ENCODE measurements at regions not wholly inside any gene's neighbourhood (a gene's known extent, or its start where the extent isn't known, plus 50 kb on each side); places are given as distances from the start of the nearest gene placed in this dataset.

DNA sequence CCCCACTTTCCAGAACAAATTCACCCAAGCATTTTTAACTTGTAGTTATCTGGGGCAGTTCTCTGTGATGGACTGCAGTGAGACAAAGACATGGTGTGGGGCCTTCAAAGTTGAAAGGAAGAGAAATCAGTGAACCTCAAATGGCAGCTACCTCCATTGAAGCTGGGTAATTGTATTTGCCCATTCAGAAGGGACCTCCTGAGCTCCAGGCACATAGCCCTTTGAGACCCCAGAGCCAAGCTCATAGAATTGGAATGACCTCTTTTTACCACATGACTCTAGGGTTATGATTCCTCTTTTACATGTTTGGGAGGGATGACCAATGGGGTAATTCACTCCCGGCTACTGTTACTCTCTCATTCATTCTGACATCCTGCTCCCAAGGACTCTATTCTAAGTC is 368.4 kb upstream of the ITGA1 start:
- DNase-seq, result no peak

DNA sequence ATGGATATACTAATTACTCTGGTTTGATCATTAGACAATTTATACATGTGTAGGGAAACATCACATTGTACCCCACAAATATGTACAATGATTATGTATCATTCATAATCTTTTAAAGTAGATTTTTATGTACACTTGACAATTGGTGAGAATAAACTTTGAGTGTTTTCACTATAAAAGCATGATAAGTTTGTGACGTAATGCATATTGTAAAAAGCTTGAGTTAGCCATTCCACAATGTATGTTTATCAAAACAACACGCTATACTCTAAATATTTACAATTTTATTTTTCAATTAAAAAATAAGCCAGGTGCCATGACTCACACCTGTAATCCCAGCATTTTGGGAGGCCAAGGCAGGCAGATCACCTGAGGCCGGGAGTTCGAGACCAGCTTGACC is 360.1 kb upstream of the ITGA1 start:
- DNase-seq, result no peak

DNA sequence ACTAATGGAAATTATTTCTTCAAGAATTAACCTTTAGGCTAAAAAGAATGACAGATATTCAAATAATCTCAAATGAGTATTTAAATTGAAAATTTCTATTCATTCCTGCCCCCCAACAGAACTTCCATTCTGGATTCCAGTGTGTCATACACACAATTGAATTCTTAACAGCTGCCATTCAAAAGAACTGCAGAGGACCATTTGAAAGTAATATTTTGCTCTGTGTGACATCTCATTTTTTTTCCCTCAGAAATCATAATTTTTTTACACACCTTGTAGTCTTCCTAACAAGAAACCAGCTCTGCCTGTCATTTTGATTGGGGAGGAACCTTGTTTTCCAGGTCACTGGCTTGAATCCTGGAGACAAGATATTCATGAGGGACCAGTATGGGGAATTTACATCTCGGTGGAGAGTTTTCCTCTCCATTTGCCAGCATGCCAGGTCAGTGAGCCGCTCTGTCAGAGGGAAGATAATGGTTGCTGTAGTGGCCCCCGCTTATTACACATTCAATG is 358.7 kb upstream of the ITGA1 start:
- no peak for DNase-seq

DNA sequence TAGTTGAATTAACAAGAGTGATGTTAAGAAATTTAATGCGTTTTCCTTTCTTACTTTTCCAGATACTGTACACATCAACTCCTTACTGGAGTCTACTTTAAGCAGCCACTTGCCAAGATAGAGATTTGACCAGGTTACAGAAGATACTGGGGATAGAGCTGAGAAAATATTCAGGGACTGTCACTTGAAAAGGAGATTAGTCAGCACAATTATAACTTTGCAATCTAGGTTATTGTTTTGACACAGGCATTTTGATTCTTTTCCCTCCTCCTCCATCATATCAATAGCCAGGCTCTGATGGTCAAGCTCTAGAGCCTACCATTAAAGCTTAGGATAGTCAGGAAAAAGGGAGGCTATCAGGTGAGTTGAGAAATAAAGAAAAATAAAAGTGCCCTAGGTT is 345.9 kb upstream of the ITGA1 start:
- no peak for DNase-seq

DNA sequence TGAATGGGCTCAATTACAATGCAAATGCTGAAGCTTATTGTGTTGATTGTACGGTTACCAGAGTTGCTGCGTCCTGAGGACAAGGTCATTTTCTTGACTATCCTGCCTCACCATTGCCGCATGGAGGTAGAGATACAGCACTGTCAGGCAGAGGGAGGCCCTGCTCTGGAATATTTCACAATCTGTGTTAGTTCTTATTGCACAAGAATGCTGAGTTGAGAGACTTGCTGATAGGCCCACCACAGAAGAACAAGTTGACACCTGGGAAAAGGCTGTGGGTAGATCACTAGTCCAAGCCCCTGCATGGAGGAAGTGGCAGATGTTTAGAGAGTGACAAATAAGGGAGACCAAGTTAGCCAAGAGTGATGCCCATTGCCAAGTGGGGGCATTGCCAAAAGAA is 344.5 kb upstream of the ITGA1 start:
- no peak for DNase-seq

DNA sequence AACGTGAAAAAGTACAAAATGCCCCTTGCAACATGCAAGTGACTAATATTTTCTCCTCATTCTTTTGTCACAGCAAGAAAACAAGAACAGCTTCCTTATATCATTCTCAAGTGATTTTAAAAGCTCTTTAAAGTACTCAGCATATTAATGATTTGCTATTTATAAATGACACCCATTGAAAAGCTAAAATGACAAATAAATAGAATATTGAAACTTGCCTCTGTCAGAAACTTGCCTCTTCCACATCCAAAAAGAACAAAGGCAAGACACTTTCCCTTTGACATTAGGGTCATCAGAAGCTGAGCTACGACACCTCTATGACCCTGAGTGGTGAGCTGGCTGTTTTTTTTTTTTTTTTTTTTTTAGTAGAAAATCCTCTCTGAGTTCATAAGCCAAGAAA is 339.6 kb upstream of the ITGA1 start:
- DNase-seq, result no peak

DNA sequence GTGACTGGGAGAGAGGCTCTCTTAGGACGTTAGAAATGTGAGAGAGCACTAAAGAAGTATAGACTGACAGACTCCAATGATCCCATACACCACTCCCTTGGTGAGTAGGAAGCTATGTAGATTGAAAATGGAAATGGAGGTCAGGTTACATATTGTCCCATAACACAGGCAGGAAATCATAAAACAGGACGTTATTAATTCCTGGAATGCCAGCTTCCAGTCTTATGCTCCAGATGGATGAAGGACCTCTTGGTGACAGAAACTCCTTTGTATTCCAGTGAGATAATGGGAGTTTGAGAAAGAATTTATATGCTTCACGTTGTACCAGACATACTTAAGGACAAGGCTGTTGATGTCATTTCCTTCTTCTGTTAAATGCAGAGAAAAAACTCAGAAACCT is 338.2 kb upstream of the ITGA1 start:
- DNase-seq, result no peak

DNA sequence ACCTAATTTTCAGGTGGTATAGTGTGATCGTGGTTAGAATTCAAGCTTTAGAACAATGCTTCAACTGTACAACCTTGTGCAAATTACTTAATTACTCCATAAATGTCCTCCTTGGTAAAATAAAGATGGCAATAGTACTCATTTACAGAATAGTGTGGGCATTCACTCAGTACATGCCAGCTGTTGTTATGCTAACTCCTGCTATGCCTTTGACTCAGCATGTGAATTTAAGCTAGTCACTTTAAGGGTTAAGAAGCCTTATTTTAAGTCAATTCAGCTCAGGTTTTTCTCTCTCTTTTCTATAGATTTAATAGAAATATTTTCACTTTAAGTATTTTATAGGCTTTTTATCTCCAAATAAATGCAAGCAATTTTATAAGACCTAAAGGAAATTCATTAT is 335.6 kb upstream of the ITGA1 start:
- no peak for DNase-seq

DNA sequence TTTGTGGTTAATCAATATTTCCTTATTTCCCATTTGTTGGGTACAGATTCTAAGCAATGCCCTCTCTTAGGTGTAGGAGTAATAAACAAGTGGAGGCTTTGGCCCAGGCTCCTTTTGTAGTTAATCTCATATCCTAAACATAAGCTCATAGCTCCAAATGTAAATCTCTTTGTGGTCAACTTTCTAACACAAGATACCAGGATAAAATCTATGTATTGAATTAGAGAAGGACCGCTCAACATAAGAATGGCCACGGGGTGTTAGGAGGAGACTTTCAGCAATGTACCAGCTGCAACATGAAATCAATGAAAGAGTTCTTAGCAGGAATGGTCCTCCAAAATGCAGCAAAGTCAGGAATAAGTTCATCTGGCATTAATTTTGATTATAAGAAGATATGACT is 334.5 kb upstream of the ITGA1 start:
- DNase-seq, result no peak

DNA sequence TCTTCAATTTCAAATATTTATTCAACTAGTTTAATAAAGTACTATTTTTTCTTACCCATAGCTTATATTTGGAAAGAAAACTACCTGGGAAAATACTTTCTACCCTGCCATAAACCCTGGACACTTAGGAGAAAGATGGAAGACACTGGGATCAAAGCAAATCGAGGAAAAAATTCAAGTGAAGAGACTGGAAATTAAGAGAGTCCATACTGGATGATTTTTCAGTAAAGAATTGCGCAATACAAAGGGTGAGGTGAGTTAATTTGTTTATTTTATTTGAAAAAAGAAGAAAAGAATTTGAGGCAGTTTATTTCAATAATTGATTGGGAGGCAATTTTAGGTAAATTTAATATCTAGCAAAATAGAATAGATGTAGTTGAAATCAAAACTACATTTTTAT is 331.8 kb upstream of the ITGA1 start:
- DNase-seq, result no peak

DNA sequence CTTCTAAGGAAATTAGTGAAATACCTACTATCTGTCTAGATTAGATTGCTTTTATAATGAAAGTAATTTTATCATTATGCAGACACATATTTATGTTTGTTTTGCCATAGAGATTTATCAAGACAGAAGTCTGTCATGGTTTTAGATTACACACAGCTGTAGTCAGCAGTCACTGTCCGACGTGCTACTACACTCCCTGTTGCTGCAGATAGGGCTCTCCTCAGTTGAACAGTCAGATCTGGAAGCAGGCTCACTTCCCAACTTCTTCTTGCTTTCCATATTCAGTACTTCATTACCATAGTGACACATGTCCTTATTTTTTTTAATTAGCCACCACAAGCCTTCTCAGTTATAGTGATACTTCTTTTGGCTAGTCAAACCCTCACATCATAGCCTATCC is 329.9 kb upstream of the ITGA1 start:
- no peak for DNase-seq

DNA sequence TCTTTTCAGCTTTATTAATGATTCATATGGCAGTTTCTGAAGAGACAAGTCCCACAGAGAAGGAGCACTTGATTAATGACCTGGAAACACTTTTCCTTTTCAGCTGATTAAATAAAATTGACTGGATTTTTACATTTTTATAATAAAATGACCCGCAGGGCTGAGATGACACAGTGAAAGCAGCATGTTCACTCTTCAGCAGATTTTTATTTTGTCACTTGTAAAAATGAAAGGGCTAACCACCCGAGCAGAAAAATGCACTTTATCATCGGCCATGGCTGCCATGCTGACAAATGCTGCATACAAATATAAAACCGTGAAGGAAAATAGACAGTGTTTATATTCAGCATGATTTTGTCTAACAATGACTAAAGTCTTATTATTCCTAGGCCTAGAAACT is 321.6 kb upstream of the ITGA1 start:
- DNase-seq, result no peak

DNA sequence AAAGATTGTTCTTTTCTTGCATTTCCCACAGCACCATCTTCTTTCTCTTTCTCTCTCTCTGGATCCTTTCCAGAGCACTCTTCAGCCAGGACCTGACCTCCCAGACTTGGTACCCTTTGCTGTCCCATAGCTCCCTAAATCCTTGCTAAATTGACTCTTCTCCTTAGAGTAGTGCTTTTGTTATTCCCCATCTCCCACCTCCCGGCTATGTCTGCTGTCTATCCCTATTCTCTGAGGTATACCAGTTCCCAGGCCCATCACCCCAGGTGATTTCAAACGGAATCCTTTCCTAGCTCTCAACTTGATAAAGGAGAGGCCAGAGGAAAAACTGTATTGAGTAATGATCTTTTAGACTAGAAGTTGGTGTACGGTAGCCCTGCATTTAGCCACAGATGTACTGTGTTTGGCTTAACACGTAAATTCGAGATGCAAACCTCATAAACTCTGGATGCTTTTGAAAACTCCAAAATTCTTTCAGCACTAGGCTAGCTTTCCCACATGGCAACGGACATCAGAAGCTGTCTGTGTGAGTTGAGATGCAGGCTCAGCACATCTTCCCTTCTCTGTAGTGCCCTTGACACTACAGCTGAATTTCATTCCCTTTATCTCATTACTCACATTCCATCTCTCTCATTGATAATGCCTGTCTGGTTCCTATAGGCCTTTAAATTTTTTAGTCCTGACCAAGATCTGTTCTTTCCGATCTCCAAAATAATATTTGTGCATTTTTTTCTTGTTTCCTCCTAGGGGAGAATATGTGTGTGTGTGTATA is 320.8 kb upstream of the ITGA1 start:
- no peak for DNase-seq

DNA sequence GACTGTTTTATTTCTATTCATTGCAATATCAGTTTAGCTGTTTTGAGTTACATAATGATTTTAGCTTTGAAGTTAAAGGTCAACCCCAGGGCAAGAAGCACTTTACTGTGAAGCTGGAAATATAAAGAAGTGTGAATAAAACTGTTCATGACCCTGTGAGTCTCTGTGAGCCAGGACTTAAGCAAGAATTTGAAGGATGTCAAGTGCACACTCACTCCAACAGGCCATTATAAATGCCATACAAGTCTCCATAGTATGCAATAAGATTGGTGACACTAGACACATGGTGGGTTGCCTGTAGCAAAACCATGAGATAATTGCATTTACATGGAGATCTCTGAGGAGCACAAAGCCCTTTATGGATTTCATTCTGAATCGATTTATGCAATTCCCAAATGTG is 318.7 kb upstream of the ITGA1 start:
- DNase-seq, result no peak

DNA sequence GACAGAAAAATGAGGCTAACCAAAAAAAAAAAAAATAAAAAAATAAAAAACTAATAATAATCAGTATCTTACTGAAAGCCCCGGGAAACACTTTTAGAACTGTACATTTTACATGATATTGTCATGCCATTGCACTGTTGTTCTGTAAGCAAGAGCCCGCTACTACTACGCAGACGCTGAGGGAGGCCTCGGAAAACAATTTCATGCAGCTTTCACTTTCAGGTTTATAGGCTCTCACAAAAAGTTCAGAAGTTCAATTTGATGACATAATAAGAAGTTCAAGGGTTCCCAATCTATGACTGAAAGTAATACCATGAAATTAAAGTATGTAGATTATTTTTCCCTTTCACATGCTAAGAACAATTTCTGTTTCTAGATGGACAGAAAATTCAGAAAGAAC is 318.3 kb upstream of the ITGA1 start:
- no peak for DNase-seq

DNA sequence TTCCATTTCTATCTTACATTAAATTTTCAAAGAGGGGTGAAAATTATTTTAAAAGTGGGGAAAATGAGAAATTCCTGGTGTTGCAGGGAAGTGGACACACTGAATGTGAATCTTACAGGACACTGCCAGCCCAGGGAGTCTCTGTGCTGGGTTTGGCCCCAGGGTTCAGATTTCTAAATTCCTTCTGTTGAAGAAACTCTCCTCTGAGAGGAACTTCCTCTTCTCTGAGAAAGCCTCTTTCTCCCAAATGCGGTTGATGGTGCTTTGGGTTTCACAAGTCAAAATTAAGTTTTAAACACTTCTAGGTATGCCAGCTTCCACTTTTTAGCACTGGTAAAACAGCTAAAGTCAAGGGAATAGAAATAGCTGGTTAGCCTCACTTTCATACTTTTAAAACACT is 317.9 kb upstream of the ITGA1 start:
- no peak for DNase-seq

DNA sequence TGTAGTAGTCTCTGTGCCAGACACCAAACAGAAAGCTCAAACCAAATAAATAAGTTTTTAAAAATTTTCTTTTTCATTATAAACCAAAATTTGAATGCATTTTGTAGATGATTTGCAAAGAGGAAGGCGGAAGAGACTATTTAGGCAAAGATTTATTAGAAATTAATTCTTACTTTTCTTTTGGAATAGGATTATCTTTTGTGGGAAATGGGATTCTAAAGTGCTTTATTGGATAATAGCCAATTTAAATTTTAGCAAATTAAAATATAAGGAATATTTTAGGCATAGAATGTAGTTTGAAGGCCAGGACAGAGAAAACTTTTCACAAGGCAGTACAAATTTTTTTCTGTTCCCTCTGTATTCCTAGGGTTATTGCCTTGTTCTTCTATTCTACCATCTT is 311.4 kb upstream of the ITGA1 start:
- no peak for DNase-seq

DNA sequence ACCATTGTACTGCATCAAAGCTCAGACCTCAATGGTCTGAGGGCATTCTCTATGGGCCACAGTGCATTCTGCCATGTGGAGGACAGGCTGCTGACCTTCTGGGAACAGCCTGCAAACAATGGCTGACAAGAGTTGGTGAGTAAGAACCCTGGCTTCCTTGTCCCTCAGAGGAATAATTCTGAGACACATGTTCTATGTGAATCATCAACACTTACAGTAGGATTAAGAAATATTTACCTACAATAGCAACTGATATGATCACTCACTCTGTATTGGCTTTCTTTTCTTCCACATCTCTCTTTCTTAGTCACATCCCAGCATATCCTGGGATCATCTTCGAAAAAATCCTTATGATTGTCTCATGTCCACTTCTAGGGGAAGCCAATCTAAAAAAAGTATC is 306.5 kb upstream of the ITGA1 start:
- DNase-seq, result no peak

DNA sequence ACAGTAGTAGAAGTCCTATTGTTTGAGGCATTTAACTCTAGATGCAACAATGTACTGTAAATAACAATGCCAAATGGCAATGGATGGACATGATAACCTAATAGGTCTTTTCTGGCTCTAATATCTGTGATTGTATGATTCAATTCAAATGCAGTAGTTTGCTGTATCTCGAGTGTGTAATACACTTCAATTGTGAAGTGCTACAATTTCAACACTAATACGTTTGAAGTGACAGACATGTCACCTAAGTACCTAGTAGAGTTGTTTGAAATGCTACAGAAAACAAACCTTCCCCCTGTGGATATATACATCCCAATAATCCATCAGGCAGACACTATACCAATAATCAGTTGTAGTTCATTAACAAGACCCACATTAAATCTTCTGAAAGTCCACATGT is 305.9 kb upstream of the ITGA1 start:
- DNase-seq, result no peak

DNA sequence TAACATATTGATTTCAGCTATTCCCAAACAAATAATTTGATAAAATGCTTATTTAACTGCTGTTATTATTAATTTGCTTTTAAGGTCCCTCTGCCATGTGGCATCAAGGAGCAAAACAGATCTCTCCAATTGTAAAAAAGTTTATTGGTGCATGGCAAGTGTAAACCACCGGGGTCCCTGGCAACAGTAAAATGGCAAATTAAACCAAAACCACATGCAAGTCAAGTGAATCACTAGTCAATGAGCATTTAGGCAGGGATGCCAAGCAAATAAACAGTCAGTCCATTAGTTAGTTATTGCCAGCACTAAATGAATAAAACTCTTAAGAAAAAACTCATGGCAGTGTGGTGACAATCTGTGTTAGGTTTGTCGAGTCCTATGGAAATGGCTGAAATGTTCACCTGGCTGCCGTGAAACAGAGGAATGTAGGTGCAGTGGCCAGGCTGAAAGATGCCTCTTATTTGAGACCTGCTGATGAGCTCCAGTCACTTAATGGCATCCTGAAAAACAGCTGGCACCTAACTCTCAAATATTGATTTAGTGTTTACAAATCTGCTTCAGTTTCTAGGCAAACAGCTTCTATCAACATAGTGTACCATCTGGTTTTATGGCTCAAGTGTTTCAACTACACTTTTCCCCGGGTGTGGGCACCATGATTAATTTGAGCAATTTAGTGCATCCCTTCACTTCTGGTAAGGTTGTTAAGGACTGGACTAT is 296.5 kb upstream of the ITGA1 start:
- DNase-seq, result no peak

DNA sequence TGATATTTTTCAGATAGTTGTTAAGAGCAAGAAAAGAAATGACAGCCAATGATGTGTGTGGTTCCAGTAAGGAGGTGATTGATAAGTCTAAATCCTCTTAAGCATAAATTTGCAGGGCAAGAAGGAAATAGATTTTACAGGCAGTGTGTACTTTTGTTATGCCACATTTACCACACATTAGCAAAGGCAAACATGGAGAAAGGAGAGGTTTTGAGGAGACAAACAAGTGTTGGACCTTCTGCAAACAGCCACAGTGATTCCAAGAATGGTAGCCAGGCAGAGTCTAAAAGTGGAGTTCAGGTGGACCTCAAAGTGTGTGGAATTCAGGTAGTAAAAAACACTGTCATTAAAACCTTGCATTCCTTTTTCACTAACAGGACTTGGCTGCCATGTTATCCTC is 295.9 kb upstream of the ITGA1 start:
- DNase-seq, result no peak

DNA sequence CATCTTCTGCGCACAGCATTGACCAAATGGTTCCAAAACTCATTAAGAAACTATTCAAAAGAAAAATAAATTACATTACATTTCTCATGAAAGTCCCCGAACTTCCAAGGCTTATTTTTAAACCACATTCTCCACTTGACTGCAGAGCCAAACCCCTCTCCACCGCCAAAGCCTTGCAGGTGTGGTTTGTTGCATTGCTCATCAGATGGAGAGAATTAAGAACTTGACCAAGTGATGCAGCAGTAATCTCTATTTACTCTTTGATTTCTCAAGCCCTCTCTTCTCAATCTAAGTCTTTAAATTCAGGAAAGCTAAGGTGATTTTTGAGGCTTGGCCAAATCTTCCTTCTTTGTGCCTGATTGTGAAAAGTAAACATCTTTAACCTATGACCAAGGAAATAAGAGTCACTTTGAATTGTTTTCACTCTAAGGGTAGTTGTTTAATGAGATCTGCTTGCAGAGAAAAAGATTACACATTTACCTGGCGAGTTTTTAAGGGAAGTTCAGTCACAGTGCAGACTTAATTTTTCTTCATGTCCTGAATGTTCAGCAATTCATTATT is 290.5 kb upstream of the ITGA1 start:
- DNase-seq, result no peak

DNA sequence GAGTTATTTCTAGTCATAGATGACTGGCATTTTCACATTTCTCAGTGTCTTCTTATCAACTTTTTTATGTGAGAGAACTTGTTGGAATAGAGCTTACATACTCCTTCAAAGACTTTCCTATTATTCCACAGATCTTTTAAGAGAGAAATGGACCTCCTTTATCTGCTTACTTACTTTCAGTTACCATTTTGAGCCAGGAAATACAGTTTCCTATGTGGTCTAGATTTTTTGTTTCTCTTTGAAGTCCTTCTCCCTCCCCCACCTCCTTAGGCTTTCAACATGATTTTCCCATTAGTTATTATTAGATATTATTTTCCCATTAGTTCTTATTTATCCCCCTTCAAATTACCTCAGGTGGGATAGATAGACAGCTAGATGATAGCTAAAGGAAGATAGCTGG is 289.1 kb upstream of the ITGA1 start:
- DNase-seq, result no peak

DNA sequence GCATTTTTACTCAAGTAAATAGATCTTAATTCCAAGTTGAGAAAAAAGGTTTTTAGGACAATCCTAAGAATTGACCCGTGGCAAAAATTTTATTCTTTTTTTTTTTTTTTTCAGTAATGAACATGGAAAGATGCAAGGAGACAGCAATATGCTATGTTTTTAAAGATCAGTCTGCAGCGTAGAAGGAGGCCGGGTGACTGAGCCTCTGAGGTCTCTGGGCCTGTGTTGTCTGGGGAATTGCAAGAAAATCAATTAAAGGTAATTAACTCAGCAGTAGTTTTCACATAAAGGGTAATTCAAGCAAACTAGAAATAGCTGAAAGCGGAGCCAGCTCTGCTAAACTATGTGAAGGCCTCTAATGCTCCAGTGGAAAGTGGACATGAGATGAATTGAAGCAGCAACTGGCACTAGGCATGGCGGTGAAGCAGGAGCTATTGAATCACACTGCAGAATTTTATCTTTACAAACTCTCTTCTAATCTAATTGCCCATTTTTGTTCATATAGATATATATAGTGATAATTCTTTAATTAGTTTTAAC is 285.2 kb upstream of the ITGA1 start:
- no peak for DNase-seq
